ENCODE measurements at regions not wholly inside any gene's neighbourhood (a gene's known extent, or its start where the extent isn't known, plus 50 kb on each side); places are given as distances from the start of the nearest gene placed in this dataset.

- no peak for TF ChIP-seq CTCF (IDR thresholded peaks at IDR 0.05; ENCODE audit: low read depth, low read length)
- Histone ChIP-seq H3K4me3 (no peak overlapping the region), H3K27ac (no peak overlapping the region), H3K36me3 (no peaks in the 10 kb centered on the region), H3K27me3 (no peaks in the 10 kb centered on the region), H3K4me1 (ENCODE audit: low read depth) (no peaks in the 10 kb centered on the region), H3K9me3 (ENCODE audit: low read depth) (no peaks in the 10 kb centered on the region)
- DNase-seq (ENCODE audit: low read depth in 1 of 2, low spot score in 1 of 2), result no peak
These were observed 1357.6 kb upstream of the EPHA6 start for GRCh38 chr3:95456835-95457234.

DNA sequence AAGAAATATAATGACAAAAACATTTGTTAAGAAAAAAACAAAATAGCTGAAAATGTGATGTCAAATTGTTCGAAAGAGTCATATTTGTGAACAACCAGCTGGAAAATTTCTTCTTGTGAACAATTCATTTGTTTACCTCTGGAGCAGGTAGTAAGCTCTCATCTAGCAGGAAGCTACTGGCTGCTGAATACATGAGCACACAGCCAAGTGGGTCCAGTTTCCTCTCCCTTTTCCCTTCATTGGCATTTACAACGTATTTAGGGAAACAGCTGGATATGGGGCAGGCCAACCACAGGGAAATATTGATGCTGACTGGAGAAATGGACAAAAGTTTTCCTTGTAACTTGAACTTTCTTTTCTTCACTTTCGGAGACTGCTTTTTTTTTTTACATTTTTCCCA is 1354.7 kb upstream of the EPHA6 start:
- Histone ChIP-seq H3K27ac (no peak overlapping the region), H3K4me1 (ENCODE audit: low read depth) (no peaks in the 10 kb centered on the region), H3K27me3 (no peaks in the 10 kb centered on the region), H3K9me3 (ENCODE audit: low read depth) (no peaks in the 10 kb centered on the region), H3K4me3 (no peak overlapping the region), H3K36me3 (no peaks in the 10 kb centered on the region)
- no peak for TF ChIP-seq CTCF (IDR thresholded peaks at IDR 0.05; ENCODE audit: low read depth, low read length)
- no peak for DNase-seq (ENCODE audit: low read depth in 1 of 2, low spot score in 1 of 2)

DNA sequence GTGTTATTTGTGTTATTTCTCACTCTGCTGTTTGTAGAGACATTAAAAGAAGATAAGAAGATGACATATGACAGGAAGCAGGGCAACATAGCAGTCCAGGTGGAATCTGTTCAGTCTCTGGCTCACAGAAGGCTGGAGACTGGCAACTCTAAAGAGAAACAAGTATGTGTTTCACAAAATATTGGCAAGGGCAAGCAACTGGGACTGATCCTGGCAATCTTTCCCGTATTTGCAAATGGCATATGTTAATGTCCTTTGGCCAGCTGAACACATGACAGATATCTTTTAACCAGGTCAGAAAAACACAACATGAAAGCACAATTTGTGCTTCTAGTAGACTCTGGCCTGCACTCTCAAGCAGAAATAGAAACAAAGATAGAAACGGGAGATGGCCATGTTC is 1354.1 kb upstream of the EPHA6 start:
- TF ChIP-seq CTCF (IDR thresholded peaks at IDR 0.05; ENCODE audit: low read depth, low read length), result no peak
- H3K4me1 ChIP-seq (ENCODE audit: low read depth), result no peaks in the 10 kb centered on the region
- H3K36me3 ChIP-seq, result no peaks in the 10 kb centered on the region
- no peak overlapping the region for H3K4me3 ChIP-seq
- no peak for DNase-seq (ENCODE audit: low read depth in 1 of 2, low spot score in 1 of 2)
- no peaks in the 10 kb centered on the region for H3K27me3 ChIP-seq
- H3K27ac ChIP-seq, result no peak overlapping the region
- H3K9me3 ChIP-seq (ENCODE audit: low read depth), result no peaks in the 10 kb centered on the region

GRCh38 chr3:95462161-95462560 is 1352.2 kb upstream of the EPHA6 start:
- no peak for TF ChIP-seq CTCF (IDR thresholded peaks at IDR 0.05; ENCODE audit: low read depth, low read length)

GRCh38 chr3:95464346-95464745 is 1350.0 kb upstream of the EPHA6 start:
- Histone ChIP-seq H3K9me3 (ENCODE audit: low read depth) (no peaks in the 10 kb centered on the region), H3K36me3 (no peaks in the 10 kb centered on the region), H3K4me3 (no peak overlapping the region), H3K27me3 (no peaks in the 10 kb centered on the region), H3K4me1 (ENCODE audit: low read depth) (no peaks in the 10 kb centered on the region), H3K27ac (no peak overlapping the region)
- DNase-seq (ENCODE audit: low read depth in 1 of 2, low spot score in 1 of 2), result no peak
- no peak for TF ChIP-seq CTCF (IDR thresholded peaks at IDR 0.05; ENCODE audit: low read depth, low read length)

More at GRCh38 chr3:95462161-95462560, 1352.2 kb upstream of the EPHA6 start:
- Histone ChIP-seq H3K4me1 (ENCODE audit: low read depth) (no peaks in the 10 kb centered on the region), H3K9me3 (ENCODE audit: low read depth) (no peaks in the 10 kb centered on the region), H3K4me3 (no peak overlapping the region), H3K27me3 (no peaks in the 10 kb centered on the region), H3K27ac (no peak overlapping the region), H3K36me3 (no peaks in the 10 kb centered on the region)
- no peak for DNase-seq (ENCODE audit: low read depth in 1 of 2, low spot score in 1 of 2)

DNA sequence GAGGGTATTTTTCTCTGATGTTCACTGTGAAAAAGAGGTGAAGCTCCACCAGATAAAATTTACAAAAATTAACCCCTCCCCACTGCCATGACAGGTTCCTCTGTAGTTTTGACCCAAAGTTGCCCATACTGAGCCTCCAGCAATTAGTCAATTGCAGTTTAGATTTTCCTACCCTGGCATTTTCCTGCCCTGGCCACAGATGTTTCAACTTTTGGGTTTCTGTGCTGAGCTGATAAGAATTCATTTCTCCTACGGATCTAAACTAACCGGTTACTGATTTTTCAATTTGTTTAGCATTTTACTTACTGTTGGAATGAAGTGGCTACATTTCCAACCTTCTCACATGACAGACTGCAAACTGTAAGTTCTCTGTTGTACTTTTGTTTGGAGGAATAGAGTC is 1346.1 kb upstream of the EPHA6 start:
- Histone ChIP-seq H3K4me3 (no peak overlapping the region), H3K27ac (no peak overlapping the region), H3K36me3 (no peaks in the 10 kb centered on the region), H3K27me3 (no peaks in the 10 kb centered on the region), H3K9me3 (ENCODE audit: low read depth) (no peaks in the 10 kb centered on the region), H3K4me1 (ENCODE audit: low read depth) (no peaks in the 10 kb centered on the region)
- TF ChIP-seq CTCF (IDR thresholded peaks at IDR 0.05; ENCODE audit: low read depth, low read length), result no peak
- DNase-seq (ENCODE audit: low read depth in 1 of 2, low spot score in 1 of 2), result no peak

Measured in cardiac muscle cell (in vitro differentiated cells and primary cell).